HUDEP-2 (cell line): ENCODE measurements at regions not wholly inside any gene's neighbourhood (a gene's known extent, or its start where the extent isn't known, plus 50 kb on each side); places are given as distances from the start of the nearest gene placed in this dataset.
"Not testable (repeated sequence)": the region's sequence is repeated elsewhere in the genome, so short reads cannot be mapped to it uniquely, and the experiment has no call there.

Source experiments
- DNase-seq, 76 experiments: peaks; one replicate each; lab custom pipeline; 2025; ENCODE audit not compliant: unreplicated experiment in 76 of 76; lab: John Stamatoyannopoulos, UW

DNA sequence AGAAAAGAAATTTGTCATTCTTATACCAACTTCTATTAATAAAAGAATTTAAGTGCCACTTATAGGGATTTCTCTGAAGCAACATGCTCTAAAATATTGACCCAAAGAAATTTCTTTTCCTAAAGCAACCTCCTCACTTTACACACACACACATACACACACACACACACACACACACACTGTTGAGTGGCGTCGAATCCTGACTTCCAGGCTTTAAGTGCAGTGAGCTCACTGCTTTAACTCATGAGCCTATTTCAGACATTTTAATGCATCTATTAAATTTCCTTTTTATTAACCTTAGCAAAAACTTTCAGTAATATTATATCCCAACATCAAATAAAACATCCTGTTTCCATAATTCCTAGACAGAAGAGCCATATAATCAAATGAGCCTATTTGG lies 229.1 kb upstream of the ACVR2A start:
- no peak for DNase-seq

DNA sequence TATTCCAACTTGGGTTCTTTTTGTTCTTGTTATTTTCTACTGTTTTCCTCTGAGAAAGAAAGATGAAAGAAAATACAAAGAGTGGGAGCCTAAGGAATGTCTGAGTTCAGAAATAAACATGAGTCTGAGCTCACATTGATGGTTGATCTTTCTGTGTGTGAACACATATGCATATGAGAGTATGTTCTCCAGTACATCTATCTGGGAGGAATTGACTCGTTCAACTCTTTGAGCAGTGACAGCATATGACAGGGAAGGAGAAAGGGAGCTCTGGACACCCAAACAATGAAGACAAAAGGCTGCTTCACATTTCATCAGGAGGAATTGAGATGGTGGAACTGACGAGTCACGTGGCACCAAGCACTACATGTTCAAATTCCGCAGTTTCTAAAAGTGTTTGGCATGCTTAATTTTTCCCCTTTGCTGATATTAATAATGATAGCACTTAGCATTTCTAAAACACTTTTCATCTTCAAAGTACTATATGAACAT lies 229.8 kb upstream of the ACVR2A start:
- no peak for DNase-seq

DNA sequence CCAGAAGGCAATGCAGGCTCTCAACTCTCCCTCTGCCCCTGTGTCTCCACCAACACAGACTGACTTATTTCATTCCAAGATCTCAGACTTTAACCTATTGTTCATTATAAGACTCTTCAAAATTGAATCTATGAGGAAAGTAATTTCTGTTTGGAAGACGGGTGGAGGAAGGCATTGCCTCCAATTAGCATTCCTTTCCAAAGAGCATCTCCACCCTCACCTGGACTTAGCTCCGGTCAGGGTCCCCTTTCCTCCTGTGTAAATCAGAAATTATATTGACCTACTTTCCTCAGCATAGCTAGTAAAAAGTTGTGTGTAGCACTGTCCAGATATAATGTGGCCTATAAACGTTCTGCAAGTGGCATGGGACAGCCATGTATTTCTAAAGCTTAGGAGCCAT lies 230.4 kb upstream of the ACVR2A start:
- no peak for DNase-seq

DNA sequence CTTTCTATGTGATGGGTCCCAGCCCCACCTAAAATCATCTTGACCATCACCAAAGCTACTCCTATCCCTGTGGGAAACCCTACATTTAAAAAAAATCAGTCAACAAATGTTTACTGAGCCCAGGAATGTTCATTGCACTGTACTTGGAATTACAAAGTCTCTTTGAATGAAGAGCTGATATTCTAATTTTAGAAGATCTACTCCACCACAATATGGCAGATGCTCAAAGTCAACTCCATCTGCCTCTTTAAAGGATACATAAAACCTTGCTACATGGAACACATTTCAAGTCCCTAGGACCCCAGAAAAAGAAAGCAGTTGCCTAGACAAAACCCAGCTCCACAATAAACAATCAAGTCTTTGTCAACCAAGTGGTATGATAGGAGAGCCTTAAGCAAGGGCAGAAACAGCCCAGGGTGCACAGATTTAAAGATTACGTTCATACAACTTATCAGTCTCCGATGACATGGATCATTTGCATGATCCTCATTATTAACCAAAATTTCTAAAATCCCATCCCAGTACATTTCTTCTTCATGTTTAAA lies 234.3 kb upstream of the ACVR2A start:
- no peak for DNase-seq

DNA sequence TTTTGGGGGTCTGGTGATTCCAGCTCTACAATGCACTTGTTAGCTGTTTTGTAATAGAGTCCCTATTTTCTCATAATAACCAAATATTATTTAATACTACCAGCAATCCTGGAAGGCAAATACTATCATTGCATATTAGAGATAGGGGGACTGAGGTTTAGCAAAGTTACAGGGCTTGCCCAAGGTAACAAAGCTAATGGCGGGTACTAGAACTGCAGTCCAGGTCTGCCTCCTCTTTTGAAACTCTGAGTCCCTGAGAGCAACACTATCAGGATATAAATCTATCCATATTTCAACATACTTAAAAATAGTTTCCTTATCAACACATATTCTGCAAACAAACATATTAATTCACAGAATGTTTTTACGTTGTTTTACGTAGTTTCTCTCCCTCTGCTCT lies 235.5 kb upstream of the ACVR2A start:
- no peak for DNase-seq

DNA sequence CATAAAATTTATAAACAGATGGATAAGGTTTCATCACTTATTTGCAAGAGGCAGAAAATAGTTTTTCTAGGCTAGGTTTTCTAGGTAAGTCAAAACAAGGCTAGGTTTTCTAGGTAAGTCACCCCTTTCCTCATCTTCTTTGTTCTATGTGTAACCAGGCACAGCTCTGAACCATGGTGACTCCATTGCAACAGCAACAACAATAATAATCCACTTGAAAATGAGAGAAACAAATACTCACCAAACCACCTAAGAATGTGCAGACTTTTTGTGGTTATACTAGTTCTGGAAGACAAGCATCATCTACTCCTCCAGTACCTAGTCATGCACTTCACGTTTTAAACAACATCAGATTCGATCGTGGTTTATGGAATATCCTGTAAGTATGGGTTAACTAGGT lies 237.4 kb upstream of the ACVR2A start:
- DNase-seq: no peak

DNA sequence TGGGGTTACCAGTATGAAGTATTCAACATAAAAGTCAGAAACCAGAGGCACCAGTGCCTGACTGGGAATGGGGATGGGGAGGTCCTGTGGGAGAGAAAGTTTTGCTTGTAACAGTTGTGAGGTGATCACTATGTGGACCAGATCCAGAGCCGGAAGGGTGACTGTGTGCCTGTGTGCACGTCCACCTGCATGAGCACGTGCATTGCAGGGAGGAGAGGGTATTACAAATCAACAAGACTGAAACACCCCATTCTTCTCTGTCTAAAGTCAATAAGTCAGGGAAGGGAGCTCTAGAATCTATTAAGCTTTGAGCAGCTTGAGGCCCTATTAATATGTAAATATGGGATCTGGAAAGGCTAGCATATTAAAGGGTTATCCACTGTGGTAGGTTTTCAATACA lies 241.0 kb upstream of the ACVR2A start:
- no peak for DNase-seq

DNA sequence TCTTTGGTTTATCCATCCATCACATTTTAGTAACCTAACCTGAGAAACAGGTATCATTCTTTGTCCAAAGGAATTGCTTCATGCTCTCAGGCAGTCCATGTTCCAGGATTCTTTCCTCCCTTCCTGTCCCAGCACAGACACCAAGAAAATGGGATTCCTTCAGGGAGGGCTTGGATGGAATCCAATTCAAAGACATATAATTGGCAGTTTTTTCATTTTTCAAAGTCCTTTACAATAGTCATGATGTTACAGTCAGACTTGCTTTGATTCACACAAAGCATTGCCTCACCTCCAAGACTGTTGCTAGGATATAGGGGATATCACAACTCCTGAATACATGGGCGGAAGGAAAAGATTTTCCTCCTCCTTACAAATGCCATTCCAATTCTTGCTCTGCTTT lies 241.4 kb upstream of the ACVR2A start:
- no peak for DNase-seq

DNA sequence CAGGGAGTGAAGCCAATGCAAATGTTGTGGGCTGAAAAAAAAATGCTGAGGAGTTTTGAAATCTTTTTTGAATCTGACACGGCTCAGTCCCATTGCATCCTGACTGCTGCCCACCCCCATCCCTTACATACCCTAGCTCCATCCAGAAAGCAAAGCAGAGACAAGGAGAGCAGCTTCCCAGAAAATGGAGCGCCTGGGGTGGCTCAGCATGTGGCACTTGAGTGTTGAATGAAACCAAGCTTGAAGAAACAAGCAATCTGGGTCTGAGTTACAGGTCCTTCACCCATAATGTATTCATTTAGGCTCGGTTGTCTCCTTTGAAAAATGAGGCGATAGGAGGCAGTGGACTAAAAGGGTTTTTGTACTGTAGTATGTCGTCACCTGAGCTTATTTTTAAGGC lies 244.2 kb upstream of the ACVR2A start:
- no peak for DNase-seq

DNA sequence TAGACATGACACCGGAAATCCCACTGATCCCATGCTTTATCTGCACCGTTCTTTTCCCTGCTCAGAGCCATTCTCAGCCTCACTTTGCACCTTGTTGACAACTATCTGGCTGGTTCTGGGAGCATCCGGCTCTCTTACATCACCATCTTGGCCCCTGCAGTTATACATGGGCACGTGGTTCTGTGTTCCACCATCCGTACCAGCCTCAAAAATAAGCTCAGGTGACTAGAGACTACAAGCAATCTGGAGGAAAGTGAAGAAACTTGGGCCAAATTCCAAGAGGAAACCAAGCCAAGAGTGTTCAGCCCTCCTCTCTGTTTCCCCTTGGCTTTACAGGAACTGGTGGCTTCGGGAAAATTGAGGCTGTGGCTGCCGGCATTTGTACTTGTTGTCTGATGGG lies 244.6 kb upstream of the ACVR2A start:
- DNase-seq: no peak

DNA sequence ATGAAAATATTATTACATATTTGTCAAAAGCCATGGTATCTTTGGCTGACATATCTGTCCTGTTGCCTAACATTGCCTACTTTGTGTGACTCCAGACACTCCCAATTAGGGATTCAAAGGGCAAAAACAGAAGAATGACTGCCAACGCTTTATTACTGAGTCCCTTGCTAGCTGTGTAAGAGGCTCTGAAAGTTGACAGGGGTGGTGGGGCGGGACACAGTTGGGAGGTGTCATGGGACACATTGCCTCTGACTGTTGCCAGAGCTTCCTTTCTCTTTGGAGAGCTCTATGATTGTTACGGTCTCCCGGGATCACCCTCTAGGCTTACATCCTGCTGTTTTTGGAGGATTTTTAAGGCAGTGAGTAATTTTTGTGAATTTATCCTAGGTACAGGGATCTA lies 249.6 kb upstream of the ACVR2A start:
- DNase-seq: no peak

DNA sequence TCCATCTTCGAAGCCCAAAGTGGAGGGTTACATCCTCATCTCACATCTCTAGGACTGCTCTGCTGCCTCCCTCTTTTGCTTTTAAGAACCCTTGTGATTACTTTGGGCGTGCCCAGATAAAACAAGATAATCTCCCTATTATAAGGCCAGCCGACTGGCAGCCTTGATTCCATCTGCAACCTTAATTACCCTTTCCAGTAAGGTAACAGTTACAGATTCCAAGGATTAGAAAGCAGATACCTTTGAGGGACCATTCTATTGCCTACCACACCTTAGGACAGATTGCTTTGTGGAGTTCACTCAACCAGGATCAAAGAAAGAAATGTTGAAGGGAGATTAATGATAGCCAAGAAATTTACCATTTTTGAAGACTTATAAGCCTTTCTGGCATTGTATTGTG lies 250.8 kb upstream of the ACVR2A start:
- no peak for DNase-seq

DNA sequence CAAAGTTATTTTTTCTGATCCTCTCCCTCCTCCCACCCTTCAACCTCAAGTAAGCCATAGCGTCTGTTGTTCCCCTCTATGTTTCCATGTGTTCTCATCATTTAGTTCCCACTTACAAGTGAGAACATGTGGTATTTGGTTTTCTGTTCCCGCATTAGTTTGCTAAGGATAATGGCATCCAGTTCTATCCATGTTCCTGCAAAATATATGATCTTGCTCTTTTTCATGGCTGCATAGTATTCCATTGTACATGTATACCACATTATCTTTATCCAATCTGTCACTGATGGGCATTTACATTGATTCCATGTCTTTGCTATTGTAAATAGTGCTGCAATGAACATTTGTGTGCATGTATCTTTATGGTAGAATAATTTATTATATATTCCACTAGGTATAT lies 252.0 kb upstream of the ACVR2A start:
- DNase-seq: not testable (repeated sequence)

DNA sequence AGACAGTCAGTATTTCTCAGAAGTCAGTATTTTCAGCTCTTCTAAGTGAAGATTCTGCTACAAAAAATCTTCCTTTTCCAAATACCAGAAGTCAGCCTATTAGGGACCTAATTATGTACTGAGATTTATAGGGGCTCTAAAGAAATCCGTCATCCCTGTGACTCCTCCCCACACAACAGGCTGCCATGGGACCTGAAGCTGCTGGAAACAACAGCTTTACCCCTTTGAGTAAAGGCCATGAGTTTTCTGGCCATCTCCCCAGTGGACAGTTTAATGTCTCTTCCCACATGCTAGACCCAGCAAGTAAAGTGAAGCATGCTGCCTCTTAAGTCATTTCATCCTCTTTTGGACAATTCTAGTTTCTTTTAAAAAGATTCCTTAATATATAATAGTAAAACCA lies 255.7 kb upstream of the ACVR2A start:
- DNase-seq: no peak

DNA sequence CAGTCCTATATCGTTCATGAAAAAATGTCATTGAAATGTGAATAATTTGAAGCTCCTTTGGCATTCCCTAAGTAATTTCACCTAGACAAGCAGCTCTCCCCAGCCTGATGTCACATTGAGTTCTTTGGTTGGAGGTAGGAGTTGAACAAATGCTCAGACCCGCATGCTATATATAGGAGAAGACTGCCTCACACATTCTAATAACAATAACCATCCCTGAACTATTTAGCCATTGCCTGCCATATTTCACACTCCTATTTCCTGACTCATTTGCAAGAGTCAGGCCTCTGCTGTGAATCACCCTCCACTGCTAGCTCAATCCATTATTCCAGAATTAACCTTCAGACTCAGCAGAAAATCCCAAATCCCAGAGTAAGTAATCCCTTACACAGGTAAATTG lies 256.6 kb upstream of the ACVR2A start:
- no peak for DNase-seq

DNA sequence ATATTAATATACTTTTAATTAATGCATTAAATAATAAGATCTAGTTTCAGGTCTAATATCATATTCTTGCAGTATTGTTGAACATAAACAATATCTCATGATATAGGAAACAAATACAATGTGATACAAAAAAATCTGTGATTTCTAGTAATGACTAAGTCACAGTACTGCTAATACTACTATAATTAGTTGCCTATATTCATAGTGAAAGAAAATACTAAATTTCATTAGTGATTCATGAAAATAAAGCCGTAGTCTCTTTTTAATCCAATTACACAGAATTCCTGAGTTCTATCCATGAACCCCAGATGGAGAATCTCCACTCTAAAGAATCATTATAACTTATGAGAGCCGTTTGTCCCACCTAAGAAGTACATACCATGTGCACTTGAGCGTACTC lies 266.3 kb upstream of the ACVR2A start:
- DNase-seq: no peak

DNA sequence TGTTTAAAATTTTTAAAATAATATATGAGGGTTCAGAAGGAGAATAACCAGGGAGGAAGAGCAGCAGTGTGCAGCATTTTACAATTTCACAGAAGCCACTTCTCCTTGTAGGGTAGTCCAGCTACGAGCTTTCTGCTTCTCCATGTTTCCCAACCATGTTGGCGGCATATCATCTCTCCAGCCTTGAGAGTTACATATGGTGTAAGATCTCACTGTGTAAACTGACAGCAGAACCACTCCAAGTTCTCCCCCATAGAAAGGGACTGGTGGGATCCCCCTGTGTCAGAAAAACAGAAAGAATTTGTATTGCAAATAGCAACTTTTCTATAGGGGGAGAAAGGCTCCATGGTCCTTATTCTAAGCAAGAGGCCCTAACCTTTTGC lies 266.8 kb upstream of the ACVR2A start:
- no peak for DNase-seq

DNA sequence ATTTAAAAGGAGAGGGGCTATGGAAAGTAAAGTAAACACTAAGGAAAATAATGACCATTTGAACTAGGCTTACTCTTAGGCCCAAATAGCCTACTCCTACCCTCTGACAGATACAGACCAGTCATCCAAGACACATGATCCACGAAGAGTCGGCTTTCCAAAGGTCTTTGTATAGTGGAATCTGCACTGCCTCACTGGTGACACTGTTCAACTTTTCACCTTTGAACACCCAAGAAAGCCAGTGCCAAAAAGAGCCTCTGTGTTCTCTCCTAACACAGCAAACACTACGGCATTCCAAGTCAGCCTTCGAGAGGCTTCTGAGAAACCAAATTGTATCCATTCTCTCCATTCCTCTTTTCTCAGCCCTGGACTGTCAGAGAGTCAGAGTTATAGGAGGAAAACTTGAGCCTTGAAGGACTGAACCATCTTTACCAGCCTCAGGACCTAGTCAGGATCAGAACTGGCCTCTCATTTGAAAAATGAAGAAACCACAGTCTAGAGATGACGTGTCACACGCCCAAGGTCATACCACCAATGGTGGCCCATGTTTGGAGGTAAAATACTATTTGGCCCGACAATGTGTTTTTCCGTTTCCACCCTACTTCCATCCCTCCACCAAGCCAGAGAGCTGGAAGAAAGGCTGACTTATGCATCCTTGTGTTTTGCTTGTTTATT lies 267.4 kb upstream of the ACVR2A start:
- no peak for DNase-seq

DNA sequence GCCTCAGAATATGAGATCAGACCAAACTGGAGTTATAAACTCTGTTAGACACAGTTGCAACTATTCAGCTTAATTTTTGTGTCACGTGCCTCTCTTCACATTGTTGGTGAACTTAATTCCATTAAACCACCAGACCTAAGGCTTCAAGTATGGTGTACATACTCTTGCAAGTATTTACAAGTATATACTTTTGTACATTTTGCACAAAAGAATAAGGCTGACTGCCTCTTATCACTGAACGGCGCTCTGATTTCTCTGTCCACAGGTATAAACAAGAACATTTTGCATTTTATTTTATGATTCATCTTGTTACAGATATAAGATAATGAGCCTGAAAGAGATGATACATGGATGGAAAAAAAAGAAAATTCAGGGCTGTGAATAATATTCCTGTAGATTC lies 269.7 kb upstream of the ACVR2A start:
- no peak for DNase-seq

DNA sequence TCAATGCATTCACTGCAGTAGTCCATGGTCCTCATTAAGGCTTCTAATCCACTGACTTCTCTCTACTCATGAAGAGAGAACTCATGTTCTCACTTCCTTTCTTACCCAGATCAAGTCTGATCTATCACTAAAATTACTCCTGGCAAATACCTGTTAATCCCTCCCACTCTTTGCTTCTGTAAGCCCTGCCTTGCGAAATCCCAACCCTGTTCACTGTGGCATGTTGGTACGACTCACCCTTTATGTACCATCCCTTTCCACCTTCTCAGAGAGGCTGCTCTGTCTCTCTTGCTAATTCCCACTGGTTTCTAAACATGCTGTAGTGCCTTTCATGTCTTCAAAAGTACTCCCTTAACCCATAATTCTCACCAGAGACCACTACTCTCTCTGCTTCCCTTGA lies 272.2 kb upstream of the ACVR2A start:
- no peak for DNase-seq

DNA sequence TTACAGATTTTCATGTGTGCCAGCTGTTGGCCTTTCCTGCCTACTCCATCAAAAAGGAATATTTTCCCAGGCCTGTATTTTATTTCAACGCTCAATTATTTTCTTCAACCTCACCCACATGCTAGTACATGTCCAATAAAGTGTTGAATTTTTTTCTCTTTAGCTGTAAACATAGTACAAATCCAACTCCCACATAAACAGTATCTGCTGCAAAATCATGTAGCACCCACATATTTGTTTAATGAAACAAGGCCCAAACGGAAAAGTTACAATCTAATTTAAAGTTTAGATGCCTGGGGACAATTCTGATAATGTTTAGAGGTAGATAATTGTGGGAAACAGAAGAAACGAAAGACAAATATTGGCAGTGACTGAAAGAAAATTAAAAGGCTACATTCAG lies 275.4 kb upstream of the ACVR2A start:
- no peak for DNase-seq

DNA sequence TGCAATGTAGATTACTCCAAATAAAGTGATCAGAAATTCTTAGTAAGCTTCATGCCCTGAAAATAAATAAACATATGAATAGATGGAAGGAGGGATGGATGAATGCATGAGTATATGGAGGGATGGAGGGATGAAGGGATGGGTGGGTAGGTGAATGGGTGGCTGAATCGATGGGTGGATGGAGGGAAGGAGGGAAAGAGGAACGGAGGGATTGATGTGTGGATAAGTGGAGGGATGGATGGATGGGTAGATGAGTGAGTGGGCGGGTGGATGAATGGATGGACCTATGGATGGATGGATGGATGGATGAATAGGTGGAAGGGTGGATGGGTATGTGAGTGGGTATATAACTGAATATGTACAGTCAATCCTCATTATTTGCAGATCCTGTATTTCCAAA lies 276.7 kb upstream of the ACVR2A start:
- DNase-seq: no peak

DNA sequence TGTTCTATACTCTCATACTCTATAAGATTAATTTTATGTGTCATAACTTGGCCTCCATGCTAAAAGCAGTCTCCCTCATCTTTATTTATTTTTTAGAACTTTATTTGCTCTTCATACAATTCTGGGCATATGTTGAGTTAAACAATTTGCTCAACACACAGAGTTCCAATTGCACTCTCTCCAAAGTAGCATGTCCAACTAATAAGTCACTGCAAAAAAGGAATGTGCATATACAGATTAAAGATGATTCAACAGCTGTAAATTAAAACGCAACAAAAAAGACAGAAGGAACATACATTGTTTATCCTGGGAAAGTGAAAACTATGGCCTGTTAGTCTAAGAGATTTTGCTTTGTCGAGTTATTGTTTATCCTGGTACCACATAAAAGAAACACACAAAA lies 277.7 kb upstream of the ACVR2A start:
- no peak for DNase-seq
